ENCODE measurements at regions not wholly inside any gene's neighbourhood (a gene's known extent, or its start where the extent isn't known, plus 50 kb on each side); places are given as distances from the start of the nearest gene placed in this dataset.

DNA sequence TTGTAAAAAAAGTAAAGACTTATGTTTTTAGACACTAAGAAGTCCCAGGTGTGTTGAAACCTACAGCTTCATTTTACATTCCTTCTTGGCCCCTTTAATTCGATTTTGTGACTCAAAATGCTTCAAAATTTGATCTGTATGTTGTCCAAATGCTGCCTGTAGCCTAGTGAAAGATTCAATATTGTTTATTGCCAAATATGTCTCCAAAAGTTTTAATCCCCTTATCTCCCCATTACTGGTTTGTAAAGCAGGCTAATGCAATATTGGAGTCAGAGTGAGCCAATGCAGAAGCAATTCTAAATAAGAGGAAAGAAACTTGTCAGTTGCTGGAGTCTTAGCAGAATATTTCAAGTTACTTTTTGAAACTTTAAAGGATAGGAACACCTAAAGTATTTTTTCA lies 287.0 kb upstream of the ZC3H15 start:
- no peak for DNase-seq
- Histone ChIP-seq H3K4me3 (no peak overlapping the region), H3K4me1 (no peaks in the 10 kb centered on the region), H3K27ac (no peak overlapping the region), H3K27me3 (no peaks in the 10 kb centered on the region), H3K36me3 (no peaks in the 10 kb centered on the region), H3K9me3 (no peaks in the 10 kb centered on the region)
- 67 to 83% methylated on average over 1 of the region's 1 CpG for WGBS, 2 donors
- no peak for ATAC-seq
- TF ChIP-seq, protein P1, sequence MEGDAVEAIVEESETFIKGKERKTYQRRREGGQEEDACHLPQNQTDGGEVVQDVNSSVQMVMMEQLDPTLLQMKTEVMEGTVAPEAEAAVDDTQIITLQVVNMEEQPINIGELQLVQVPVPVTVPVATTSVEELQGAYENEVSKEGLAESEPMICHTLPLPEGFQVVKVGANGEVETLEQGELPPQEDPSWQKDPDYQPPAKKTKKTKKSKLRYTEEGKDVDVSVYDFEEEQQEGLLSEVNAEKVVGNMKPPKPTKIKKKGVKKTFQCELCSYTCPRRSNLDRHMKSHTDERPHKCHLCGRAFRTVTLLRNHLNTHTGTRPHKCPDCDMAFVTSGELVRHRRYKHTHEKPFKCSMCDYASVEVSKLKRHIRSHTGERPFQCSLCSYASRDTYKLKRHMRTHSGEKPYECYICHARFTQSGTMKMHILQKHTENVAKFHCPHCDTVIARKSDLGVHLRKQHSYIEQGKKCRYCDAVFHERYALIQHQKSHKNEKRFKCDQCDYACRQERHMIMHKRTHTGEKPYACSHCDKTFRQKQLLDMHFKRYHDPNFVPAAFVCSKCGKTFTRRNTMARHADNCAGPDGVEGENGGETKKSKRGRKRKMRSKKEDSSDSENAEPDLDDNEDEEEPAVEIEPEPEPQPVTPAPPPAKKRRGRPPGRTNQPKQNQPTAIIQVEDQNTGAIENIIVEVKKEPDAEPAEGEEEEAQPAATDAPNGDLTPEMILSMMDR (IDR thresholded peaks at IDR 0.05): no peak
- intact Hi-C loops (cut with DNase I): no loop called here

DNA sequence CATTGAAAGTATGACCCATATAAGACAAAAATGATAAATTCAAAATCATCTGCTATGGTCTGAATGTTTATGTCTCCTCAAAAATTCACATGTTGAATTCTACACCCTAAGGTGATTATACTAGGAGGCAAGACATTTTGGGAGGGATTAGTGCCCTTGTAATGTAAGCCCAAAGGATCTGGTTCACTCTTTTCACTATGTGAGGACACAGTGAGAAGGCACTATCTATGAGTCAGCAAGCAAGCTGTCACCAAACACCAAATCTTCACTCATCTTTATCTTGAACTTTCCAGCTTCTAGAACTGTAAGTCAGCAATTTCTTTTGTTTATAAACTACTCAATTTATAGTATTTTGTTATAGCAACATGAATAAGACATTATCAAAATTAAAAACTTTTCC lies 284.7 kb upstream of the ZC3H15 start:
- ATAC-seq: no peak
- no peak for DNase-seq
- H3K4me3 ChIP-seq: no peak overlapping the region
- no peaks in the 10 kb centered on the region for H3K4me1 ChIP-seq
- no peaks in the 10 kb centered on the region for H3K27me3 ChIP-seq
- intact Hi-C loops (cut with DNase I): no loop called here
- TF ChIP-seq, protein P1 (IDR thresholded peaks at IDR 0.05): no peak
- no peaks in the 10 kb centered on the region for H3K9me3 ChIP-seq
- no peak overlapping the region for H3K27ac ChIP-seq
- no peaks in the 10 kb centered on the region for H3K36me3 ChIP-seq

DNA sequence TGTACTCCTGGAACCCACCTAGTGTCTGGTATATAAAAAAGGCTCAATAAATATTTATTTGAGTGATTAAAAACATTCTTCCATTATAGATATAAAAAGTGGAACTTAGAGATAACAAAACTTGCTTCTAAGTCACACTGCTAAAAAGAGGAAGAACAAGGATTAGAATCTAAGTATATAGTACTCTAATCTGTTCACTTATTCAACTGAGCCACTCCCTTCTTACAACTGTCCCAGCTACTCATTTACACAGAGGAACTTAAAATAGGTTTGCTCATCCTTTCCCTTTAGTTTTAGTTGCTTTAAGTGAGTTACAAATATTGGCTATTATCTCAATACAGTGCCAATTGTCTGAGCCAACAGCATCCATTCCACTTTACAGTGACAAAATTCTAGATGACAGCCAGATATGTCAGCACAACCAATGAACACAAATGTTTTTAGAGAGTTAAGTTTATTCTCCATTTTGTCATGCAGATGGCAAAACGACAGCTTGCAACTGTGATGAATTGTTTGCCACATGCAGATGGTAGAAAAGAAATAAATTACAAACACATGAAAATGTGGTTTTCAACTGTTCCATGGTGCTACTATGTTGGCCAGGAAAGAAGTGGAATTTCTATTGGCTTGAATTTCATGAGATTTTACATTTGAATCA lies 280.7 kb upstream of the ZC3H15 start:
- TF ChIP-seq, protein P1 (IDR thresholded peaks at IDR 0.05): no peak
- H3K27me3 ChIP-seq: no peaks in the 10 kb centered on the region
- H3K4me3 ChIP-seq: no peak overlapping the region
- no peak for DNase-seq
- H3K9me3 ChIP-seq: no peaks in the 10 kb centered on the region
- no peak overlapping the region for H3K27ac ChIP-seq
- no peaks in the 10 kb centered on the region for H3K4me1 ChIP-seq
- no peaks in the 10 kb centered on the region for H3K36me3 ChIP-seq
- no peak for ATAC-seq
- intact Hi-C loops (cut with DNase I): no loop called here
- 46 to 54% methylated on average over 1 of the region's 1 CpG for WGBS, 2 donors

DNA sequence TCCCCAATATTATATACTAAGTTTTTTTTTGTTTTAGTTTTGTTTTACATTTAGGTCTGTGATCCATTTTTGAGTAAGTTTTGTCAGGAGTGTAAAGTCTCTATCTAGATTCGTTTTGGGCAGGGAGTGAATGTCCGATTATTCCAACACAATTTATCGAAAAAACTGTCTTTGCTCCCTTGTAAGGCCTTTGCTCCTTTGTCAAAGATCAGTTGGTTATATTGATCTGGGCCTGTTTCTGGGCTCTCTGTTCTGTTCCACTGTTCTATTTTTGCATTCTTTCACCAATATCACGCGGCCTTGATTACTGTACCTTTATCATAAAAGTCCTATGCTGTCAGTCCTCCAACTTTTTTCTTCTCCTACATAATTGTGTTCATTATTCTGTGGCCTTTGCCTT lies 276.5 kb upstream of the ZC3H15 start:
- TF ChIP-seq, protein P1 (IDR thresholded peaks at IDR 0.05): no peak
- Histone ChIP-seq H3K27ac (no peak overlapping the region), H3K36me3 (no peaks in the 10 kb centered on the region), H3K4me1 (no peaks in the 10 kb centered on the region), H3K9me3 (no peaks in the 10 kb centered on the region), H3K27me3 (no peaks in the 10 kb centered on the region), H3K4me3 (no peak overlapping the region)
- intact Hi-C loops (cut with DNase I): no loop called here
- DNase-seq (no peak), ATAC-seq (no peak)
- WGBS, 2 donors: 95 to 96% methylated on average over 5 of the region's 5 CpGs
